SK-N-SH (cell line): ENCODE measurements at regions not wholly inside any gene's neighbourhood (a gene's known extent, or its start where the extent isn't known, plus 50 kb on each side); places are given as distances from the start of the nearest gene placed in this dataset.
A peak's percentile ranks its signal among the peaks of the same experiment; 100 is the strongest.

Experiments used
- CTCF ChIA-PET: fragments of 300-600, 350-600 bp; formaldehyde crosslinking; extraction: SDS; loops from one replicate; lab custom pipeline; 2021; lab: Yijun Ruan, JAX
- POLR2A ChIA-PET: fragments of 350-600 bp; sonication (Branson Sonifier 250); formaldehyde crosslinking; extraction: SDS; loops from one replicate; lab custom pipeline; 2020; ENCODE audit warnings: antibody characterized with exemption, inconsistent platforms; lab: Yijun Ruan, JAX
- DNase-seq: peaks from one replicate; pipeline ENCODE4 v3.0.0; 2012
- H2AFZ ChIP-seq: fragments of 200-600 bp; sonication (generic); 2 replicates; pipeline ENCODE4 v1.8.1; 2016; ENCODE audit warnings: antibody characterized with exemption, mild to moderate bottlenecking, low read depth
- H3F3A ChIP-seq: fragments of 200-600 bp; sonication (generic); replicated peaks from 2 replicates; pipeline ENCODE3; 2016; ENCODE audit warnings: antibody characterized with exemption, mild to moderate bottlenecking; ENCODE audit not compliant: insufficient read depth
- H3K27ac ChIP-seq, 2 experiments: fragments of 200-500 bp in 1 of 2; fragments of 200-600 bp in 1 of 2; sonication (Bioruptor generic) in 1 of 2; sonication (generic), shearing (Covaris generic) in 1 of 2; 2 replicates each; pipeline versions ENCODE4 v1.5.1 to v1.6.1; 2014 to 2016; ENCODE audit warnings: low read depth in 2 of 2, inconsistent platforms in 1 of 2, low read length in 1 of 2, mild to moderate bottlenecking in 1 of 2, mixed read lengths in 1 of 2
- H3K27me3 ChIP-seq: fragments of 200-600 bp; sonication (generic), shearing (Covaris generic); 2 replicates; pipeline ENCODE4 v1.6.1; 2016; ENCODE audit warnings: mixed run types; ENCODE audit not compliant: insufficient read depth
- H3K36me3 ChIP-seq, 2 experiments: fragments of 200-500 bp in 1 of 2; fragments of 200-600 bp in 1 of 2; sonication (Bioruptor generic) in 1 of 2; sonication (generic) in 1 of 2; replicated peaks in 1 of 2; 2 replicates each; pipeline versions ENCODE3 to v1.5.1; 2014 to 2016; ENCODE audit warnings: low read length in 1 of 2, mild to moderate bottlenecking in 1 of 2; ENCODE audit not compliant: insufficient read depth in 2 of 2, control insufficient read depth in 1 of 2
- H3K4me1 ChIP-seq, 2 experiments: fragments of 200-500 bp in 1 of 2; fragments of 200-600 bp in 1 of 2; sonication (Bioruptor generic) in 1 of 2; sonication (generic), shearing (Covaris generic) in 1 of 2; 2 replicates each; pipeline versions ENCODE4 v1.5.1 to v1.6.1; 2014 to 2016; ENCODE audit warnings: low read depth in 1 of 2, low read length in 1 of 2, mixed run types in 1 of 2; ENCODE audit not compliant: insufficient read depth in 2 of 2, control insufficient read depth in 1 of 2
- H3K4me2 ChIP-seq: fragments of 200-600 bp; sonication (generic), shearing (Covaris generic); 2 replicates; pipeline ENCODE4 v1.6.1; 2017; ENCODE audit warnings: mixed run types
- H3K4me3 ChIP-seq, 2 experiments: fragments of 200-500 bp in 1 of 2; fragments of 200-600 bp in 1 of 2; sonication (Bioruptor generic) in 1 of 2; sonication (generic), shearing (Covaris generic) in 1 of 2; 2 replicates each; pipeline versions ENCODE4 v1.5.1 to v1.8.1; 2014 to 2016; ENCODE audit warnings: low read depth in 2 of 2, inconsistent platforms in 1 of 2, low read length in 1 of 2, mild to moderate bottlenecking in 1 of 2, mixed read lengths in 1 of 2, moderate library complexity in 1 of 2
- H3K79me2 ChIP-seq: fragments of 200-600 bp; sonication (generic); 2 replicates; pipeline ENCODE4 v1.8.1; 2017; ENCODE audit warnings: mild to moderate bottlenecking; ENCODE audit not compliant: insufficient read depth
- H3K9ac ChIP-seq: fragments of 200-600 bp; sonication (generic); 2 replicates; pipeline ENCODE4 v1.6.1; 2017; ENCODE audit warnings: mixed run types
- H3K9me2 ChIP-seq: fragments of 200-600 bp; sonication (generic); 2 replicates; pipeline ENCODE4 v1.6.1; 2017; ENCODE audit warnings: mixed run types
- H3K9me3 ChIP-seq: fragments of 200-600 bp; sonication (generic); 2 replicates; pipeline ENCODE4 v1.6.1; 2017; ENCODE audit warnings: mixed run types, mild to moderate bottlenecking, moderate library complexity
- H4K20me1 ChIP-seq: fragments of 200-600 bp; sonication (generic); 2 replicates; pipeline ENCODE4 v1.6.1; 2017; ENCODE audit warnings: mild to moderate bottlenecking, mixed run types; ENCODE audit not compliant: insufficient read depth
- CHD2 ChIP-seq: fragments of 150-350 bp; IDR thresholded peaks from 2 replicates; pipeline ENCODE4 v1.6.1; 2018; ENCODE audit warnings: low read length; ENCODE audit not compliant: partially characterized antibody
- EP300 ChIP-seq, 2 experiments: IDR thresholded peaks; 2 replicates each; pipeline versions ENCODE4 v1.4.0 to v1.6.1; 2012; ENCODE audit warnings: borderline replicate concordance in 1 of 2, low read depth in 1 of 2, low read length in 1 of 2
- EZH2phosphoT487 ChIP-seq: fragments of 200-600 bp; sonication (generic); IDR thresholded peaks from 2 replicates; pipeline ENCODE4 v1.6.1; 2017; ENCODE audit warnings: low read depth, mixed run types, mild to moderate bottlenecking, antibody characterized with exemption, moderate library complexity, borderline replicate concordance
- FOXJ3 ChIP-seq: sonication (generic); formaldehyde crosslinking; IDR thresholded peaks from 2 replicates; pipeline ENCODE4 v1.5.1; 2020; ENCODE audit warnings: mild to moderate bottlenecking, missing genetic modification reagents
- FOXM1 ChIP-seq: IDR thresholded peaks from 2 replicates; pipeline ENCODE4 v1.4.0; 2012; ENCODE audit warnings: low read depth, mild to moderate bottlenecking
- GATA2 ChIP-seq: sonication (generic); formaldehyde crosslinking; IDR thresholded peaks from 2 replicates; pipeline ENCODE4 v1.5.0; 2020; ENCODE audit warnings: mild to moderate bottlenecking, missing genetic modification reagents
- IRF3 ChIP-seq: fragments of 150-350 bp; IDR thresholded peaks from 2 replicates; pipeline ENCODE4 v1.6.1; 2016; ENCODE audit warnings: mild to moderate bottlenecking, low read depth, low read length
- MAX ChIP-seq: IDR thresholded peaks from 2 replicates; pipeline ENCODE4 v1.4.0; 2012; ENCODE audit warnings: low read depth
- MXI1 ChIP-seq: IDR thresholded peaks from 2 replicates; pipeline ENCODE4 v1.6.1; 2012; ENCODE audit warnings: mild to moderate bottlenecking, low read depth, low read length, improper control_type of control experiment
- NRF1 ChIP-seq: IDR thresholded peaks from 2 replicates; pipeline ENCODE4 v1.6.1; 2012; ENCODE audit warnings: low read depth, mild to moderate bottlenecking, low read length
- PBX3 ChIP-seq: IDR thresholded peaks from 2 replicates; pipeline ENCODE4; 2012
- REST ChIP-seq: IDR thresholded peaks from 2 replicates; pipeline ENCODE4 v1.6.1; 2012; ENCODE audit warnings: mild to moderate bottlenecking, low read depth, low read length, moderate library complexity
- RXRA ChIP-seq: IDR thresholded peaks from 2 replicates; pipeline ENCODE4 v1.4.0; 2012; ENCODE audit warnings: low read depth, mild to moderate bottlenecking, borderline replicate concordance
- SMC3 ChIP-seq: IDR thresholded peaks from 2 replicates; pipeline ENCODE4 v1.6.1; 2012; ENCODE audit warnings: low read depth, low read length, improper control_type of control experiment
- TEAD4 ChIP-seq: IDR thresholded peaks from 2 replicates; pipeline ENCODE4 v1.4.0; 2012; ENCODE audit warnings: mild to moderate bottlenecking, borderline replicate concordance; ENCODE audit not compliant: insufficient read depth
- YY1 ChIP-seq: IDR thresholded peaks from 2 replicates; pipeline ENCODE4 v1.4.0; 2012; ENCODE audit warnings: low read depth, mild to moderate bottlenecking
- WGBS: methylation state at CpG from one replicate; pipeline ENCODE4 v1.1.6; 2017; ENCODE audit warnings: low lambda C conversion rate; 5-methylcytosine and 5-hydroxymethylcytosine counted together
- TF ChIP-seq, protein P1 (sequence below): fragments of 200-600 bp; sonication (generic); IDR thresholded peaks from 2 replicates; pipeline ENCODE4 v1.6.1; 2017; ENCODE audit warnings: antibody characterized with exemption, mild to moderate bottlenecking, moderate library complexity

- Histone ChIP-seq H3K79me2 (no peaks in the 10 kb centered on the region), H3F3A (no peaks in the 10 kb centered on the region), H3K4me2 (no peak overlapping the region), H3K36me3 (no peaks in the 10 kb centered on the region), H3K27ac (no peak overlapping the region), H3K9ac (no peak overlapping the region), H4K20me1 (no peaks in the 10 kb centered on the region), H2AFZ (no peak overlapping the region), H3K4me3 (0 out of 4 replicates have a peak overlapping the region, but pooled peaks of 1 of the 2 experiments have one; percentile 6), H3K27me3 (peaks cover 6% of the 10 kb centered on the region; the same call in 1 of the 2 replicates), H3K4me1 (no peaks in the 10 kb centered on the region)
- DNase-seq: no peak
- CTCF ChIA-PET: no interaction called here
- POLR2A ChIA-PET: no interaction called here
- no peak for TF ChIP-seq EP300 (IDR thresholded peaks at IDR 0.05; ENCODE audit: borderline replicate concordance in 1 of 2, low read depth in 1 of 2, low read length in 1 of 2)
- no peak for TF ChIP-seq GATA2
- TF ChIP-seq, protein P1, sequence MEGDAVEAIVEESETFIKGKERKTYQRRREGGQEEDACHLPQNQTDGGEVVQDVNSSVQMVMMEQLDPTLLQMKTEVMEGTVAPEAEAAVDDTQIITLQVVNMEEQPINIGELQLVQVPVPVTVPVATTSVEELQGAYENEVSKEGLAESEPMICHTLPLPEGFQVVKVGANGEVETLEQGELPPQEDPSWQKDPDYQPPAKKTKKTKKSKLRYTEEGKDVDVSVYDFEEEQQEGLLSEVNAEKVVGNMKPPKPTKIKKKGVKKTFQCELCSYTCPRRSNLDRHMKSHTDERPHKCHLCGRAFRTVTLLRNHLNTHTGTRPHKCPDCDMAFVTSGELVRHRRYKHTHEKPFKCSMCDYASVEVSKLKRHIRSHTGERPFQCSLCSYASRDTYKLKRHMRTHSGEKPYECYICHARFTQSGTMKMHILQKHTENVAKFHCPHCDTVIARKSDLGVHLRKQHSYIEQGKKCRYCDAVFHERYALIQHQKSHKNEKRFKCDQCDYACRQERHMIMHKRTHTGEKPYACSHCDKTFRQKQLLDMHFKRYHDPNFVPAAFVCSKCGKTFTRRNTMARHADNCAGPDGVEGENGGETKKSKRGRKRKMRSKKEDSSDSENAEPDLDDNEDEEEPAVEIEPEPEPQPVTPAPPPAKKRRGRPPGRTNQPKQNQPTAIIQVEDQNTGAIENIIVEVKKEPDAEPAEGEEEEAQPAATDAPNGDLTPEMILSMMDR: no peak
- TF ChIP-seq IRF3: no peak
- no peak for TF ChIP-seq NRF1
- TF ChIP-seq RXRA: no peak
- no peak for TF ChIP-seq FOXM1
- no peak for TF ChIP-seq FOXJ3
- TF ChIP-seq TEAD4: no peak
- TF ChIP-seq, all 33 proteins: peak for 0
- Histone ChIP-seq H3K9me3 (no peaks in the 10 kb centered on the region), H3K9me2 (no peaks in the 10 kb centered on the region)
- WGBS: 11% methylated on average over 3 of the region's 5 CpGs
Observed at GRCh38 chr5:36526537-36526936, 79.9 kb upstream of the SLC1A3 start.

- Histone ChIP-seq H3K79me2 (no peaks in the 10 kb centered on the region), H3K4me1 (no peaks in the 10 kb centered on the region), H3K9me2 (no peaks in the 10 kb centered on the region), H3K4me2 (no peak overlapping the region), H3K4me3 (no peak overlapping the region), H3K27me3 (peaks cover 16% of the 10 kb centered on the region; the same call in 1 of the 2 replicates), H3K9me3 (no peaks in the 10 kb centered on the region), H4K20me1 (no peaks in the 10 kb centered on the region), H3K9ac (no peak overlapping the region), H3F3A (no peaks in the 10 kb centered on the region), H2AFZ (no peak overlapping the region), H3K36me3 (no peaks in the 10 kb centered on the region), H3K27ac (no peak overlapping the region)
- 41% methylated on average over 5 of the region's 6 CpGs for WGBS
- no peak for DNase-seq
- CTCF ChIA-PET: interaction anchor here (0.6 kb wide), 1 partner anchor 1986 kb away, joined by 3 read pairs; no protein-coding TSS in a partner anchor
- no peak for TF ChIP-seq PBX3
- TF ChIP-seq, protein P1: no peak
- no peak for TF ChIP-seq TEAD4
- TF ChIP-seq YY1: no peak
- no peak for TF ChIP-seq SMC3
- TF ChIP-seq GATA2: no peak
- no peak for TF ChIP-seq MAX
- no peak for TF ChIP-seq REST
- TF ChIP-seq CHD2: no peak
- TF ChIP-seq FOXM1: no peak
- no peak for TF ChIP-seq EZH2phosphoT487
- no peak for TF ChIP-seq MXI1
- POLR2A ChIA-PET: no interaction called here
Observed at GRCh38 chr5:36528588-36528987, 77.8 kb upstream of the SLC1A3 start.
